Fibroblast of skin of back (primary cell): ENCODE measurements at regions not wholly inside any gene's neighbourhood (a gene's known extent, or its start where the extent isn't known, plus 50 kb on each side); places are given as distances from the start of the nearest gene placed in this dataset.
"Not testable (repeated sequence)": the region's sequence is repeated elsewhere in the genome, so short reads cannot be mapped to it uniquely, and the experiment has no call there.

Source experiments
- DNase-seq: peaks from one replicate; pipeline ENCODE4 v3.0.0-alpha.2; 2013

- no peak for DNase-seq
Observed at GRCh38 chr12:105423237-105423636, 92.7 kb downstream of the C12orf75 start.

- DNase-seq, result peak; percentile 33
Observed at GRCh38 chr12:105423921-105424320, 93.4 kb downstream of the C12orf75 start.

- DNase-seq, result no peak
Observed at GRCh38 chr12:105425254-105426174, 95.0 kb downstream of the C12orf75 start.

GRCh38 chr12:105426766-105427165 is 96.3 kb downstream of the C12orf75 start:
- DNase-seq, result no peak

- peak; percentile 81 for DNase-seq
Observed at GRCh38 chr12:105427883-105428282, 97.4 kb downstream of the C12orf75 start.

GRCh38 chr12:105428793-105429395 is 98.4 kb downstream of the C12orf75 start:
- DNase-seq, result peak; percentile 41

- DNase-seq, result no peak
Observed at GRCh38 chr12:105429511-105429910, 99.0 kb downstream of the C12orf75 start.

GRCh38 chr12:105431537-105432100 is 101.1 kb downstream of the C12orf75 start:
- no peak for DNase-seq

GRCh38 chr12:105433804-105434203 is 103.3 kb downstream of the C12orf75 start:
- peak; percentile 92 for DNase-seq

- no peak for DNase-seq
Observed at GRCh38 chr12:105436636-105437035, 106.1 kb downstream of the C12orf75 start.

- no peak for DNase-seq
Observed at GRCh38 chr12:105440037-105440664, 109.7 kb downstream of the C12orf75 start.

GRCh38 chr12:105443802-105444652 is 113.5 kb downstream of the C12orf75 start:
- no peak for DNase-seq

GRCh38 chr12:105444653-105445102 is 114.2 kb downstream of the C12orf75 start:
- peak; percentile 70 for DNase-seq

- no peak for DNase-seq
Observed at GRCh38 chr12:105445249-105445648, 114.8 kb downstream of the C12orf75 start.

- DNase-seq, result peak; percentile 82
Observed at GRCh38 chr12:105445649-105446048, 115.2 kb downstream of the C12orf75 start.

- not testable (repeated sequence) for DNase-seq
Observed at GRCh38 chr12:105446460-105446859, 116.0 kb downstream of the C12orf75 start.

GRCh38 chr12:105449431-105449830 is 118.9 kb downstream of the C12orf75 start:
- DNase-seq, result no peak

- DNase-seq, result peak; percentile 91
Observed at GRCh38 chr12:105451211-105451610, 120.7 kb downstream of the C12orf75 start.

GRCh38 chr12:105451798-105452197 is 121.3 kb downstream of the C12orf75 start:
- no peak for DNase-seq

- peak; percentile 71 for DNase-seq
Observed at GRCh38 chr12:105453316-105453715, 122.8 kb downstream of the C12orf75 start.

- no peak for DNase-seq
Observed at GRCh38 chr12:105454688-105455087, 124.2 kb downstream of the C12orf75 start.

GRCh38 chr12:105455261-105455660 is 124.8 kb downstream of the C12orf75 start:
- no peak for DNase-seq
